ENCODE measurements at regions not wholly inside any gene's neighbourhood (a gene's known extent, or its start where the extent isn't known, plus 50 kb on each side); places are given as distances from the start of the nearest gene placed in this dataset.

DNA sequence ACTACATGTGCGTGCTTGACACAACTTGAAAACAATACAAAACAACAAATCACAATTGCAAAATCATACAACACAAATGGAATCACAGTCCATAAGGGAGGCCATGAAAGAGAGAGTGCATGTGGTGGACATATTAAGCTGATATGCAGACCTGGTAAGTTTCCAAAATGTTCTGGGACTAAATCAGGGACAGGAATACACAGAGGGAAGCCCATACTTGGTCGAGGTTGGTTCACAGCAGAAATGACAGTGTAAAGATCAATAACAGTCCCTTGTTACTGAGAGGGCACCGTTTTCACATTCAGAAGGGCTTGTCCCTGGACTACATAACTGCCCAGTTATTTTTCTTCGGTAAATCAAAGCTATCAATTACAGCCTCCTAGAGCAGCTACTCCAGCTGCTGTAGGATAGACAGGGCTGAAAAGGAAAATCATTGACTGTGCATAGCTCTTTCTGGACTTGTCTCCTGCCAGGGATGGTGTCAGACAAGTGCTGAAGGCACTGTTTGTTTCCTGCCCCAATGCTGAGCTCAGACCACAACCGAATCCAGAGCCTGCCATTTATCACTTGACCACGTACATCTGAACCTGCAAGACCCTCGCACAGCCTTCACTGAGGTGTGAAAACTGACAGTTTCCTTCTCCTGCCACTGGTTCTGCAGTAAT lies 79.5 kb upstream of the KCNMB2 start:
- TF ChIP-seq, protein P1, sequence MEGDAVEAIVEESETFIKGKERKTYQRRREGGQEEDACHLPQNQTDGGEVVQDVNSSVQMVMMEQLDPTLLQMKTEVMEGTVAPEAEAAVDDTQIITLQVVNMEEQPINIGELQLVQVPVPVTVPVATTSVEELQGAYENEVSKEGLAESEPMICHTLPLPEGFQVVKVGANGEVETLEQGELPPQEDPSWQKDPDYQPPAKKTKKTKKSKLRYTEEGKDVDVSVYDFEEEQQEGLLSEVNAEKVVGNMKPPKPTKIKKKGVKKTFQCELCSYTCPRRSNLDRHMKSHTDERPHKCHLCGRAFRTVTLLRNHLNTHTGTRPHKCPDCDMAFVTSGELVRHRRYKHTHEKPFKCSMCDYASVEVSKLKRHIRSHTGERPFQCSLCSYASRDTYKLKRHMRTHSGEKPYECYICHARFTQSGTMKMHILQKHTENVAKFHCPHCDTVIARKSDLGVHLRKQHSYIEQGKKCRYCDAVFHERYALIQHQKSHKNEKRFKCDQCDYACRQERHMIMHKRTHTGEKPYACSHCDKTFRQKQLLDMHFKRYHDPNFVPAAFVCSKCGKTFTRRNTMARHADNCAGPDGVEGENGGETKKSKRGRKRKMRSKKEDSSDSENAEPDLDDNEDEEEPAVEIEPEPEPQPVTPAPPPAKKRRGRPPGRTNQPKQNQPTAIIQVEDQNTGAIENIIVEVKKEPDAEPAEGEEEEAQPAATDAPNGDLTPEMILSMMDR (IDR thresholded peaks at IDR 0.05) = no peak
- no peak for TF ChIP-seq POLR2A (IDR thresholded peaks at IDR 0.05)

Data from thyroid gland (tissue), 4 donors.